Mucosa of gallbladder (tissue), 1 donor: ENCODE measurements at regions not wholly inside any gene's neighbourhood (a gene's known extent, or its start where the extent isn't known, plus 50 kb on each side); places are given as distances from the start of the nearest gene placed in this dataset.

Experiments
- DNase-seq: peaks from one replicate; pipeline ENCODE4 v3.0.0-alpha.2; 2020; ENCODE audit warnings: low spot score
- donor health status: DM: no; HTN: no; CAD: no.

DNA sequence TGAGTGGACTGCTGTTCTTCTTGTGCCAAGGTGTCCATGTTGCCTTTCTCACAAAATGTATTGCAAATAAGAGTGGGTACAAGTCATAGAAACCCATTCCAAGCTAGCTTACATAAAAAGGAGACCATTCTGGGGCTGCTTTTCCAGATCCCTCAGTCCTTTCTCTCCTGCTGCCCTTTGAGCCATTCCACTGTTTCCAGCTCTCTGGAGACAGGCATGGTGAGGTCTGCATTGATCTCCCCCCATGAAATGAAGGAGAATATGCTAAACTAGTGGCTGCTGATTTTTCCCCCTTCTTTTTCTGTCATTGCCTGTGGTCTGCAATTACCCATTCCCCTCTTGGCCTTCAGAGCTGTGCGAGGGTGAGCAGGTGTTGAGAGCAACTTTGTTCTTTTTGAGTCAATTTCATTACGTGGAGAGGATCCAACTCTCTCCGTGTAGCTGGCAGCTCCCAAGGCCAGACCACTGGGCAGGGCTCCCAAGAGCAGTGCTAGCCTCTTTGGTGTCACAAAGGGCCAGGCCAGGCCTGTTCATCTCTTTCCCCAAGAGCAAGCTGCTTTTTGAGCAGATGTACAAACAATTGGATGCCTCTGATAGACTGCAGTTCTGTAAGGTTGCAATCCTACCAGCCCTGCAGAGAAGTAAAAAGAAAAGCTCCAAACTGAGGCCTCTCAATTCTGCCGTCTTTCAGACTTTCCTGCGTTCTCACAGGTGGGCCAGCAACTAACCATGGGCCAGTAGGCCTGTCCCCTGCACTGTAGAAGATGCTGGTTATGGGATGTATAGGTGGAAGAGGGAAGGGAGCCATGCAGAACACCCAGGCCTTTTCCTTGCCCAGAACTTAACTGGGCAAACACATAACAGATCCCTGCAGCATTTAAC, 96.1 kb upstream of the ARMC2 start:
- no peak for DNase-seq

GRCh38 chr6:108752733-108753590, 95.3 kb upstream of the ARMC2 start:
- no peak for DNase-seq

DNA sequence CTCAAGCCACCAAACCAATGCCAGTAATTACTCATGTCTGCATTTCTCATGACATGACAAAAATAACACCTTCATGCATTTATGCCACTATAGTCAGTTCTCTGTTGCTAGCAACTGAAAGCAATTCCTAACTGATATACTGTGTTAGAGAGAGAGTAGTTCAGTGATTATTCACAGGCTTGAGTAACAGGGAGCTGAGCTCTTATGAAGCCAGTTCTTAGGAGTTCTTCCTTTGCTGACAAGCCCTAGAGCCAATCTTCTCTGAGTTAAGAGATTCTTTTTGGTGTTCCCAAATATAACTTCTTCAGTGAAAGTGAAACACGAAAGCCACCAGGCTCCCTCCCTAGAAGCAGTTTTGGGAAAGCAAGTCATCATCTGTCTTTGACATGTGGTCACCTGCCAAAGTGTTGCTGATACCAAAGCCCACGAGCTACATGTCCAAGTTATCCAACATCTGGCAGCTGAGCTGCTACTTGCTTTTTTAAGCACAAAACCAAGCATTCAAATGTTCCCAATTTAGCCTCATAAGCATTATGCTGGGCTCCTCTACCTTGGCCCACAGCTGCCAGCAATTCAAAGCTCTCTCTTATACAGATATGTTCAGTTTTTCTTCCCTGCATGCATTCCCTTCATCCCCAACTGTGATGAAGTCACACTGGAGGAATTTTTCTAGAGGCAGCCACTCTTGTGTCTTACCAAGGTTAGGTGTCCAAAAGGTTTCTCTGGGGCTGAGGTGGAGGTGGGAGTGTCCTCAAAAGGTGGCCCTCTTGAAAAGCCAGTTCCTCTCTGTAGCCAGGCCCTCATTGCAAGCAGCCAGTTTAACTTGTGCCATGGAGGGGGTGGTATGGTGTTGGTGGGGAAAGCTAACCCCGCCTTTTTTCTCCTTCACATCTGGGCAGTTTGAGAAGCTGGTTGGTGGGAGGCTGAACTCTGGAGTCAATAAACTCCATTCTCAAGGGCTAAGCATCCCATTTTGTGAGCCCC, 92.7 kb upstream of the ARMC2 start:
- no peak for DNase-seq

DNA sequence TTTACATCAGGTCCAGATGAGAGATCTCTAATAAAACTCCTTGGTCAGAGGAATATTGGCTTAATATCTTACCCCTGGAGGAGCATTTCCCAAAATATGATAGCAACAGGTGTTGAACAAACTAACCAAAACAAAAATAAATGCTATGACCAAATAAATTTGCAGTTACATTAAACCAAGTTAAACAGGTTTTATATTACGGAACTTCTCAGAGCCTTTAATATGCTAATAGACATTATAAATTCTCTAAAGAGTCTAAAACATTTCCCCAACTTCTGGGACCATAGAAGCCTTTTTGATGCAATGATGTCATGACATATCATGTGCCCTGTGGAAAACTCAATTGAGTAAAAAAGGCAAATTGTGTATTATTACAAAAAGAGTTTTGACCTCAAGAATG, 90.9 kb upstream of the ARMC2 start:
- DNase-seq: no peak

- no peak for DNase-seq
These were observed 89.3 kb upstream of the ARMC2 start for GRCh38 chr6:108758884-108759283.

DNA sequence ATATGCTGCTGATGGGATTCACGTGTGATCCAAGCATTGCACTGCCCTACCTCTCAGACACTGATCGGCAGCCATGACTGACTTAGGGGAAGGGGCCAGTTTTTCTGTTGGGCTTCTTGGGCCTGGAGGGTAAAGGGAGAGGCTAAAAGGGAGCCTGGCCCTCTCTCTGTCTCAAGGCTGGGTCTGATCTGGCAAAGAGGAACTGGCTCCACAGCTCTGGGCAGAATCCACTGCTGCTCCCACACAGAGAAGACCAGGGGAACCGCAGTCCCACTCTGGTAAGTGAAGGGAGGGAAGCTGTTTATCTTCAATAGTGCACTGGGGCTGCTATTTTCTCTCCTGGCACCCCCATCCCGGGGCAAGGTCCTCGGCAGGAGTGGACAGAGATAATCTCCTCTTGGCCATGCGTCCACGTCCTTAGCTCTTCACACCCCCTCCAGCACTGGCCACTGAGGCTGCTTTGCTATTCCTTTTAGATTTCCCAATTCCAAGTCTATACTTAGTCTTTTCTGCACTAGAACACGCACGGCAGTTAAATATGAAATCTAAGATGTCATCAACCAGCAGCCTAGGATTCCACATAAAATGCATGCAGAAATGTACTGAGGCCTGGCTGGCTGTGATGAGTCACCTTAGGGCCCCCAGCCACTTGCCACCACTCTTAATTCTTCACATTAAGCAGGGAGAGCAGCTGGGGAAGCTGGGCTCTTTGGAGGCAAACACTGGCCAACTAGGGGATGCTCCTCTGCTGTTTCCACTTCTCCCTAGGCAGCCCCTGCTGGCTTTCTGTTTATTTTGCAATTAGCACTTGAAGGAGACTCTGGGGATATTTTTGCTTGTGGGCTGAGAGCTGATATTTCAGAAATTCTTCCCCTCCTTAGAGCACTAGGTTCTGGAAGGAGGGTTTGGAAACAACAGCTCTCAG, 87.8 kb upstream of the ARMC2 start:
- DNase-seq: no peak

DNA sequence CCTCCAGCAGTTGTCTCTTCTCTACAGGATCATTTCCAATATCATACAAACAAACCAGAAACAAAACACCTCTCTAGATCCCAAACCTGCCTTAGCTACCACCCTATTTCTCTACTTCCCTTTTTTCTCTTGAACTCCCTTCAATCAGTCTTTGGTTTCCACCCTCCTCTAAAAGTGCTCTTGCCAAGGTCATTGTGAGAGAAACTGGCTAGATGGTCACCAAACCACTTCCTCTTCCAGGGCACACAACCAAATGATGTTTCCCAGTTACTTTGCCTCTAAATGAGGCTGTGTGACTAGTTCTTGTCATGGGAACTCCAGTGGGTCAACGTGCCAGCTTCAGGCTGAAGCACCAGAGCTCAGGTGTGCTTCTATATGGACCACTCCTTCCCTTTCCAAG, 85.8 kb upstream of the ARMC2 start:
- DNase-seq: no peak

- no peak for DNase-seq
These were observed 84.2 kb upstream of the ARMC2 start for GRCh38 chr6:108763931-108764579.

- peak; percentile 58 for DNase-seq
These were observed 83.7 kb upstream of the ARMC2 start for GRCh38 chr6:108764580-108764950.

DNA sequence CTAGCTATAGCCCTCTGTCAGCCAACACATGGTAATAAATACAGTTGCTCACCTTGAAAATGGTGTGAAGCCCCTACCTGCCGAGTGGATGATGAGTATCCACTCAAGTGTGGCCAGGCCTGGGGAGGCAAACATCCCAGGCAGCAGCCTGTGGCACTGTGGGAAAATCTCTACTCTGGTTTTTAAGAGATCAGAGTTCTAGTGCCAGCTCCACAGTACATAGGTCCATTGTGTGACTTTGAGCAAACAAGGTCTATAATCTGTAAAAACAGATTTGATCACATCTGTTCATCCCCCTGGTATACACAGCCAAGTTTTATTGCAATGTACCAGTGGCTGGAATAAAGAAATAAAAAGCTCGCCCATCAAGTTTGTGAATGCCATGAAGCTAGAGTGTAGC, 82.7 kb upstream of the ARMC2 start:
- no peak for DNase-seq

DNA sequence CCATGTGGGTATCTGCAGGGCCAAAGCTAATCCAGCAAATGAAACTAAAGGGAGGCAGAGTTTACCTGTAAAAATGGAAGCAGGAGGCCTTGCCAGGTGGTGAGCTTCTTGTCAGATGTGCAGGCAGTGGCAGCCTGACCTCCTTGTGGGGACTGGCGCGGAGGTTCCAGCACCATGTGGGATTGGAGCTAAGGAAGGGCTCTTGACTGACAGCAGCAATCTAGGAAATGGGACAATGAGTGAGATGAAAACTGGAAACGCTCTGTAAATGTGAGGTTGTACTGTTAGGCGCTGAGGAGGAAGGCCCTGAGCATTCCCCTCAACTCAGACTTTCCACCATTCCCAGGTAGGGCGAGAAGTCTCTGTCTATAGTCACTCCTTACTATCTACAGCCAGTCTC, 81.8 kb upstream of the ARMC2 start:
- DNase-seq: no peak

DNA sequence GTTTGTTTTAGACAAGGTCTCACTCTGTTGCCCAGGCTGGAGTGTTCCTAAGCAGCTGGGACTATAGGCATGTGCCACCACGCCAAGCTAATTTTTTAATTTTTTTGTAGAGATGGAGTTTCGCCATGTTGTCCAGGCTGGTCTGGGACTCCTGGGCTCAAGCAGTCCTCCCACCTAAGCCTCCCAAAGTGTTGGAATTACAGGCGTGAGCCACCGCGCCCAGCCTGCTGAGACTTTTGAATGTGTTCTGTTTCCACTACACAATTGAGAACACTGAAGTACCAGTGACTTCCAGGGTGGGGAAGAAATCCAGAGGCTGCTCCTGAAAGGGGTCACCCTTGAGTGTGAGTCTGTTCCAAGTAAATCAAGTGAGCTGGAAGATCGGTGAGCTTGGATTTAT, 81.3 kb upstream of the ARMC2 start:
- no peak for DNase-seq

DNA sequence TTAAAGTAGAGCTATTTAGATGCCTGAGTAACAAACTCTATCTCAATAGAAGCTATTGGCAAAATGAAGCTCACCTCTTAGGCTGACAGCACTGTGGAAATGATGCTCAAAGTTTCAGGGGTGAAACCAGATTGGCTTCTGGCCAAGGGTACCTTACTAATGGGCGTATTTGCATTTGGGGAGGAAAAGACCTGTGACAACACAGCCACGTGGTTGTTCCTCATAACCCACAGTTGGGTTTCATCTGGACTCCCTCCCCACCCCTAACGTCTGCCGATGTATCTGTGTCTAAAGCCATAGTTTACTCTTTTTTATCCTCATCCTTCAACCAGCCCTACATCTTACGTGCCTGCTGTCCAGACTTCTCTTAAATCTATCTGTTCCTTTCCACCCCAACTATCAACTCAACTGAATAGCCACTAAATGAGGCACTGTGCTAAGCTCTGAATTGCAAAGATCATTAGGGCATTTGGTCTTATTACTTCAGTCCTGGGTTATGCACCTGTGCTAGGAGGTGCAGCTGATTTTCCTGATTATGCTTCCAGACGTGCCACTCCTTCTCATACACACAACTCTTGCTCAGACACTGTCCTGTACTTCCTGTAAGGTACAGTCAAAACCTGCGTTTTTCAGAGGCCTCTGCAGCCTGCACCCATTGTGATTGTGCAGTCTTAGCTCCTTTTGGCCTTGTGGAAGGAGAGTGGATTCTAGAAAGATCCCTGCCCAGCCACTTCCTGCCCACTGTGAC, 80.6 kb upstream of the ARMC2 start:
- no peak for DNase-seq

GRCh38 chr6:108768166-108768555, 80.1 kb upstream of the ARMC2 start:
- no peak for DNase-seq

DNA sequence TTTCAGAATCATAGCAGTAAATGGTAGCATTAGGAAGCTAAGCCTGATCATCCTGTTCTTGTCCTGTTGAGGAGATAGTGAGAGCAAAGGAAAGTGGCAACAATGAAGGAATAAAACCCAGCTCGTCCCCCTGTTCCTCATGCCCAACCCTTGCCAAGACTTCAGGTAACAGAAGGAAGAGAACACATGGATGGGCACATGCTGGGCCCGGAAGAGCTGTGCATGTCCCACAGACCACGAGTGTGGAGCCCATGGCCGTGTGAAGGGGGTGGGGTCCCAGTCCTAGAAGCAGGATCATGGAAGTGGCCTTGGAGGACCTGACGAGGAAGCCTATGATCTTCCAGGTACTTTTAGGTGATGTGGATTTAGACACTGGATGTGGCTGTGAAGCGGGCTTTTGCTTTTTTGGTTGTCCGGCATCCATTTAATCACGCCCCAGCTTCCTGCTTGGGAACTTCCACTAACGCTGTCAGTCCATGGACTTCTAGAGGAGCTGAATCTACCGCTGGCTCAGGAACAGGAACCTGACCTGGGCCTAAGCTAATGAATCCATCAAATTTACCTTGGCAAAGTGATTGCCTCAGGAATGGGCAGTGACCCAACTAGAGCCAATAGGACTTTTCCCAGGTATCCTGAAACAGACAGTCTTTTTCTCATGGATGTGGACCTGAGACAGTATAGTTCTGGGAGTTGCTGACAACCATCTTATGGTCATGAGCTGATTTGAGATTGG, 79.3 kb upstream of the ARMC2 start:
- no peak for DNase-seq

- DNase-seq: no peak
These were observed 76.8 kb upstream of the ARMC2 start for GRCh38 chr6:108771421-108771820.

- DNase-seq: no peak
These were observed 73.7 kb upstream of the ARMC2 start for GRCh38 chr6:108774555-108774954.

- DNase-seq: no peak
These were observed 70.7 kb upstream of the ARMC2 start for GRCh38 chr6:108777536-108777935.
